Transverse colon (tissue), 4 donors: ENCODE measurements at regions not wholly inside any gene's neighbourhood (a gene's known extent, or its start where the extent isn't known, plus 50 kb on each side); places are given as distances from the start of the nearest gene placed in this dataset.

Source experiments
- DNase-seq: peaks from one replicate; pipeline ENCODE4 v3.0.0-alpha.2; 2019
- H3K27ac ChIP-seq, 4 donors: fragments of 200-600 bp; sonication (generic); 2 replicates each; pipeline ENCODE4 v1.5.1; 2016 to 2018; ENCODE audit warnings: inconsistent platforms in 4 of 4
- H3K27me3 ChIP-seq: fragments of 200-600 bp; sonication (generic); 2 replicates; pipeline ENCODE4 v1.5.1; 2017; ENCODE audit warnings: inconsistent platforms
- H3K36me3 ChIP-seq, 4 donors: fragments of 200-600 bp; sonication (generic); 2 replicates each; pipeline ENCODE4 v1.5.1; 2017 to 2019; ENCODE audit warnings: inconsistent platforms in 4 of 4
- H3K4me1 ChIP-seq, 4 donors: fragments of 200-600 bp; sonication (generic); 2 replicates each; pipeline ENCODE4 v1.5.1; 2017 to 2020; ENCODE audit warnings: inconsistent platforms in 4 of 4
- H3K4me3 ChIP-seq, 4 donors: fragments of 200-600 bp; sonication (generic); 1 replicate in 1 of 4; 2 replicates in 3 of 4; pipeline versions ENCODE4 v1.5.1 to v1.6.1; 2017 to 2019; ENCODE audit warnings: inconsistent platforms in 4 of 4
- H3K9me3 ChIP-seq, 2 donors: fragments of 200-600 bp; sonication (generic); 2 replicates each; pipeline ENCODE4 v1.5.1; 2017 to 2019; ENCODE audit warnings: inconsistent platforms in 2 of 2
- CTCF ChIP-seq, 5 experiments: fragments of 200-600 bp in 3 of 5; fragments of 450-650 bp in 2 of 5; sonication (generic) in 3 of 5; IDR thresholded peaks; 1 replicate in 2 of 5; 2 replicates in 3 of 5; pipeline ENCODE4 v1.5.1; 2016 to 2017; ENCODE audit warnings: antibody characterized with exemption in 5 of 5, inconsistent platforms in 3 of 5, mild to moderate bottlenecking in 2 of 5, moderate library complexity in 1 of 5
- EP300 ChIP-seq: sonication (generic); formaldehyde crosslinking; IDR thresholded peaks from one replicate; pipeline ENCODE4 v1.6.1; 2017; ENCODE audit warnings: antibody characterized with exemption, low read depth
- POLR2A ChIP-seq: fragments of 450-650 bp; IDR thresholded peaks from one replicate; pipeline ENCODE4 v1.6.1; 2016; ENCODE audit warnings: antibody characterized with exemption, mild to moderate bottlenecking, moderate library complexity
- POLR2AphosphoS5 ChIP-seq, 3 donors: sonication (generic); formaldehyde crosslinking; IDR thresholded peaks; one replicate each; pipeline ENCODE4 v1.6.1; 2016; ENCODE audit warnings: antibody characterized with exemption in 3 of 3
- WGBS, 2 donors: methylation state at CpG; one replicate each; pipeline ENCODE4 v1.1.5; 2018; ENCODE audit warnings: low coverage in 1 of 2; 5-methylcytosine and 5-hydroxymethylcytosine counted together
- in situ Hi-C, 4 donors: fragments of 200-750 bp; cut with MboI; loops; one replicate each; pipeline versions ENCODE4 v1.15.0 to v1.15.1; 2017; ENCODE audit warnings: low sequenced_read_pairs in 3 of 4, low pct_ligation_motif_present in 1 of 4, low pct_unique_long_range_greater_than_20kb in 1 of 4
- intact Hi-C: fragments of 100-400 bp; cut with DNase I; formaldehyde crosslinking; loops from one replicate; pipeline ENCODE4 v1.15.1; 2023; ENCODE audit warnings: low total_unique reads

- Histone ChIP-seq H3K27ac (no peak overlapping the region), H3K4me3 (no peak overlapping the region), H3K9me3 (no peaks in the 10 kb centered on the region), H3K36me3 (no peaks in the 10 kb centered on the region), H3K4me1 (no peaks in the 10 kb centered on the region), H3K27me3 (no peaks in the 10 kb centered on the region)
- in situ Hi-C loops: no loop called here
- TF ChIP-seq CTCF (IDR thresholded peaks at IDR 0.05) (no peak), POLR2A (no peak), EP300 (no peak), POLR2AphosphoS5 (IDR thresholded peaks at IDR 0.05) (no peak)
- intact Hi-C loops: no loop called here
- WGBS, 2 donors: 55 to 66% methylated on average over 2 of the region's 2 CpGs
- DNase-seq: no peak
These were observed 682.4 kb upstream of the ADGRL4 start for GRCh38 chr1:79688932-79689331.

- no peaks in the 10 kb centered on the region for H3K4me1 ChIP-seq
- H3K36me3 ChIP-seq: no peaks in the 10 kb centered on the region
- intact Hi-C loops (no loop called here), in situ Hi-C loops (no loop called here)
- TF ChIP-seq EP300 (no peak), CTCF (IDR thresholded peaks at IDR 0.05) (no peak)
- H3K4me3 ChIP-seq: no peak overlapping the region
- H3K27me3 ChIP-seq: no peaks in the 10 kb centered on the region
- DNase-seq: no peak
- no peak overlapping the region for H3K27ac ChIP-seq
- H3K9me3 ChIP-seq: no peaks in the 10 kb centered on the region
These were observed 676.9 kb upstream of the ADGRL4 start for GRCh38 chr1:79683420-79683819.

- DNase-seq: no peak
- in situ Hi-C loops (no loop called here), intact Hi-C loops (no loop called here)
- 82 to 100% methylated on average over 1 of the region's 1 CpG for WGBS, 2 donors
- Histone ChIP-seq H3K4me1 (no peaks in the 10 kb centered on the region), H3K27ac (no peak overlapping the region), H3K4me3 (no peak overlapping the region), H3K9me3 (no peaks in the 10 kb centered on the region), H3K36me3 (no peaks in the 10 kb centered on the region), H3K27me3 (no peaks in the 10 kb centered on the region)
- TF ChIP-seq CTCF (IDR thresholded peaks at IDR 0.05) (no peak), POLR2A (no peak), EP300 (no peak)
These were observed 675.9 kb upstream of the ADGRL4 start for GRCh38 chr1:79682478-79682877.

GRCh38 chr1:79681382-79681781 lies 674.9 kb upstream of the ADGRL4 start:
- intact Hi-C loops: no loop called here
- TF ChIP-seq POLR2AphosphoS5 (IDR thresholded peaks at IDR 0.05): no peak
- Histone ChIP-seq H3K27me3 (no peaks in the 10 kb centered on the region), H3K9me3 (no peaks in the 10 kb centered on the region), H3K36me3 (no peaks in the 10 kb centered on the region), H3K4me3 (no peak overlapping the region), H3K27ac (no peak overlapping the region), H3K4me1 (no peaks in the 10 kb centered on the region)
- in situ Hi-C loops: no loop called here
- no peak for DNase-seq

GRCh38 chr1:79679916-79680315 lies 673.4 kb upstream of the ADGRL4 start:
- no peak for DNase-seq
- Histone ChIP-seq H3K4me3 (no peak overlapping the region), H3K36me3 (no peaks in the 10 kb centered on the region), H3K27ac (no peak overlapping the region), H3K4me1 (no peaks in the 10 kb centered on the region), H3K27me3 (no peaks in the 10 kb centered on the region), H3K9me3 (no peaks in the 10 kb centered on the region)
- in situ Hi-C loops: no loop called here
- intact Hi-C loops: no loop called here
- TF ChIP-seq POLR2AphosphoS5 (IDR thresholded peaks at IDR 0.05) (no peak), CTCF (IDR thresholded peaks at IDR 0.05) (no peak), POLR2A (no peak), EP300 (no peak)
